Osteocyte (in vitro differentiated cells): ENCODE measurements at regions not wholly inside any gene's neighbourhood (a gene's known extent, or its start where the extent isn't known, plus 50 kb on each side); places are given as distances from the start of the nearest gene placed in this dataset.
"Not testable (repeated sequence)": the region's sequence is repeated elsewhere in the genome, so short reads cannot be mapped to it uniquely, and the experiment has no call there.

Source experiments
- DNase-seq: peaks from one replicate; pipeline ENCODE4 v3.0.0; 2021; ENCODE audit warnings: mixed read lengths; ENCODE audit not compliant: unreplicated experiment; ENCODE audit errors: extremely low spot score
- H3K27ac Mint-ChIP-seq: one replicate; pipeline ENCODE4 v1.8.0; 2021; ENCODE audit warnings: mild to moderate bottlenecking, mixed read lengths; ENCODE audit not compliant: unreplicated experiment
- H3K27me3 Mint-ChIP-seq: one replicate; pipeline ENCODE4 v1.8.0; 2021; ENCODE audit warnings: mixed read lengths; ENCODE audit not compliant: unreplicated experiment
- H3K36me3 Mint-ChIP-seq: one replicate; pipeline ENCODE4 v1.8.0; 2021; ENCODE audit warnings: mixed read lengths; ENCODE audit not compliant: unreplicated experiment
- H3K4me1 Mint-ChIP-seq: one replicate; pipeline ENCODE4 v1.8.0; 2021; ENCODE audit warnings: mixed read lengths; ENCODE audit not compliant: unreplicated experiment
- H3K4me3 Mint-ChIP-seq: one replicate; pipeline ENCODE4 v1.8.0; 2021; ENCODE audit warnings: mild to moderate bottlenecking, moderate library complexity, mixed read lengths; ENCODE audit not compliant: unreplicated experiment
- H3K9me3 Mint-ChIP-seq: one replicate; pipeline ENCODE4 v1.8.0; 2021; ENCODE audit warnings: mixed read lengths; ENCODE audit not compliant: unreplicated experiment
- CTCF ChIP-seq: fragments of 200-600 bp; sonication (generic); IDR thresholded peaks from 2 replicates; pipeline ENCODE4 v1.5.0; 2021; ENCODE audit warnings: antibody characterized with exemption, mild to moderate bottlenecking, moderate library complexity

GRCh38 chr18:49690312-49690711 lies 123.0 kb downstream of the ACAA2 start:
- TF ChIP-seq CTCF: no peak
- no peak for DNase-seq
- H3K27me3 Mint-ChIP-seq: no peaks in the 10 kb centered on the region
- H3K36me3 Mint-ChIP-seq: no peaks in the 10 kb centered on the region
- H3K9me3 Mint-ChIP-seq: no peaks in the 10 kb centered on the region
- H3K4me3 Mint-ChIP-seq: no peak overlapping the region
- no peak overlapping the region for H3K27ac Mint-ChIP-seq
- peaks cover 14% of the 10 kb centered on the region for H3K4me1 Mint-ChIP-seq

- H3K27ac Mint-ChIP-seq: no peak overlapping the region
- no peak overlapping the region for H3K4me3 Mint-ChIP-seq
- no peak for DNase-seq
- no peak for TF ChIP-seq CTCF
- H3K4me1 Mint-ChIP-seq: peaks cover 3% of the 10 kb centered on the region
- H3K36me3 Mint-ChIP-seq: no peaks in the 10 kb centered on the region
- no peaks in the 10 kb centered on the region for H3K27me3 Mint-ChIP-seq
- no peaks in the 10 kb centered on the region for H3K9me3 Mint-ChIP-seq
Measured at GRCh38 chr18:49685231-49685942, 123.5 kb downstream of the LIPG start.

DNA sequence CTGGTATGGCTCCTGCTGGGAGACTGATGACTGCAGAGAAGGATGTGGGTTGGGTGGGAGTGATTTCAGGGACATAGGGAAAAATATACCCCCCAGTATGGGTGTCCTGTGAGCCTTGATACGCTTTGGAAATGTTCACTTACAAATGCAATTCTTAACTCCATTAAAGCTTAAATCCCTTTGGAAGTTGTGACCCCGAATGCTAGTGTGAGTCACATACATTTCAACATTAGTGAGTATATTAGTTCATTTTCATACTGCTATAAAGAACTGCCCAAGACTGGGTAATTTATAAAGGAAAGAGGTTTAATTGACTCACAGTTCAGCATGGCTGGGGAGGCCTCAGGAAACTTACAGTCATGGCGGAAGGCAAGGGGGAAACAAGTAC lies 120.9 kb downstream of the LIPG start:
- H3K4me1 Mint-ChIP-seq, H3K36me3 Mint-ChIP-seq, H3K27ac Mint-ChIP-seq, H3K27me3 Mint-ChIP-seq, H3K4me3 Mint-ChIP-seq, H3K9me3 Mint-ChIP-seq, DNase-seq: not testable (repeated sequence)

DNA sequence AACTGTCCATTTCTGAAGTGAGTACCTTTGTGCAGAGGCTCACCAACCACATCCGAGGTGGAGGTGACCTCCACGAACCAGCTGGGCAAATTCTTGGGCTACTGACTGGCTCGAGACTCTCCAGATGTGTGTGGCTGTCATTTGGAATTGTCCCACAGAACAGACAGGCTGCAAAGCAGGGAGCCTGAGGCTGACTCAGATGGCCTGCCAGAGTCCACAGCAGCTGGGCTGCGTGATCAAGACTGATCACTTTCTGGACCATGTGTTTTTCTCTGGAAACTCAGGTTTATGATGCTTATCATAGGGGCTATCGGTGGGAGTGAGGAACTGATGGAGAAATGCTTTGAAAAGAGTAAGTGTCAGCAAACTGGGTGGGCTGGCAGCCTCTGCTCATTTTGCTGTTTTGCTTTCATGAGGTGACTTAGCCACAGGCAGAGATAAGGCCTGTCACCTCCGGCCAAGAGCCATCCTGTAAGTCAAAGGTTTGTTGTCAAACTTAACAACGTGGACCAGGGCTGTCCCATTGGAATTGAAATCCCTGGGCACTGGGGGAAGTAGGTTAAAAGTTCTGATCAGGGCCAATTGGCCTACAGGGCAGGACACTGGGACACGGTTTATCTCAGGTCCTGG lies 120.4 kb downstream of the LIPG start:
- H3K4me1 Mint-ChIP-seq: no peaks in the 10 kb centered on the region

GRCh38 chr18:49681387-49681786 lies 119.5 kb downstream of the LIPG start:
- Mint-ChIP-seq H3K27ac (no peak overlapping the region), H3K27me3 (peaks cover under 1% of the 10 kb centered on the region), H3K4me3 (no peak overlapping the region), H3K4me1 (no peaks in the 10 kb centered on the region), H3K36me3 (no peaks in the 10 kb centered on the region), H3K9me3 (no peaks in the 10 kb centered on the region)
- DNase-seq: no peak
- no peak for TF ChIP-seq CTCF

More for the DNA sequence above, 120.4 kb downstream of the LIPG start:
- H3K27ac Mint-ChIP-seq: no peak overlapping the region
- TF ChIP-seq CTCF: no peak
- no peak overlapping the region for H3K4me3 Mint-ChIP-seq
- H3K27me3 Mint-ChIP-seq: no peaks in the 10 kb centered on the region
- no peaks in the 10 kb centered on the region for H3K9me3 Mint-ChIP-seq
- DNase-seq: no peak
- no peaks in the 10 kb centered on the region for H3K36me3 Mint-ChIP-seq
